H1 (cell line): ENCODE measurements at regions not wholly inside any gene's neighbourhood (a gene's known extent, or its start where the extent isn't known, plus 50 kb on each side); places are given as distances from the start of the nearest gene placed in this dataset.

Source experiments
- CTCF ChIP-seq, 3 experiments: IDR thresholded peaks; 1 replicate in 2 of 3; 2 replicates in 1 of 3; pipeline versions ENCODE4 v1.5.1 to v1.6.1; 2011; ENCODE audit warnings: low read length in 3 of 3, mild to moderate bottlenecking in 3 of 3, inconsistent platforms in 2 of 3, low read depth in 1 of 3, moderate library complexity in 1 of 3; ENCODE audit not compliant: insufficient read depth in 1 of 3; ENCODE audit errors: control extremely low read depth in 1 of 3
- GABPA ChIP-seq: IDR thresholded peaks from 2 replicates; pipeline ENCODE4 v1.6.1; 2011; ENCODE audit warnings: mild to moderate bottlenecking, low read length, moderate library complexity, borderline replicate concordance; ENCODE audit not compliant: insufficient read depth

GRCh38 chr1:109847251-109847650 lies 63.4 kb upstream of the CSF1 start:
- TF ChIP-seq CTCF (IDR thresholded peaks at IDR 0.05; ENCODE audit: control extremely low read depth in 1 of 3, insufficient read depth in 1 of 3, low read depth in 1 of 3, low read length in 3 of 3) (no peak), GABPA (no peak)
